Mononuclear cell (primary cell): ENCODE measurements at regions not wholly inside any gene's neighbourhood (a gene's known extent, or its start where the extent isn't known, plus 50 kb on each side); places are given as distances from the start of the nearest gene placed in this dataset.

Experiments
- H3K27me3 ChIP-seq: 2 replicates; pipeline ENCODE4 v1.6.0; 2011; ENCODE audit warnings: low read length, control low read depth; ENCODE audit not compliant: insufficient read depth
- H3K4me1 ChIP-seq: 2 replicates; pipeline ENCODE4 v1.5.1; 2011; ENCODE audit warnings: mild to moderate bottlenecking, low read length, control low read depth; ENCODE audit not compliant: insufficient read depth
- H3K4me3 ChIP-seq: 2 replicates; pipeline ENCODE4 v1.5.1; 2011; ENCODE audit warnings: mild to moderate bottlenecking, low read length, moderate library complexity
- H3K9me3 ChIP-seq: 2 replicates; pipeline ENCODE4 v1.5.1; 2011; ENCODE audit warnings: low read depth, mild to moderate bottlenecking, control low read depth, low read length

GRCh38 chr10:128516180-128516579 lies 390.0 kb upstream of the MKI67 start:
- H3K4me3 ChIP-seq = no peak overlapping the region
- H3K27me3 ChIP-seq = no peaks in the 10 kb centered on the region
- H3K4me1 ChIP-seq = no peaks in the 10 kb centered on the region
- H3K9me3 ChIP-seq = no peaks in the 10 kb centered on the region

DNA sequence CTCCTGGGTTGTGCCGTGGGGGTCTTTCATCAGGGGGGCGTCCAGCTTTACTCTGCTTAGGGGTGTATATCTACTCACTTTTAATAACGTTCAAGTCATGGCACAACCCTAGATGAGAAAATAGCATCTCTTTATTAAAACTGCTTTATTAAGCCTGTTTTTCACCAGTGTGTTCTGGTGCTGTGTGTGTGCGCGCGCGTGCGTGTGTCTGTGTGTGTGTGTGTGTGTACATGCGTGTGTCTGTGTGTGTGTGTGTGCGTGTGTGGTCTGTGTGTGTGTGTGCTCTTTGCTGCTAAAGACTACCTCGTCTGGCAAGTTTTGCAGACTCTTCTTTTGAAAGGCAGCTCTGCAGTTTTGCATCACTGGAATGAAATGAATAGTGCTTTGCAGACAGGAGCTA lies 390.9 kb upstream of the MKI67 start:
- Histone ChIP-seq H3K27me3 (no peaks in the 10 kb centered on the region), H3K9me3 (no peaks in the 10 kb centered on the region), H3K4me3 (no peak overlapping the region), H3K4me1 (no peaks in the 10 kb centered on the region)

DNA sequence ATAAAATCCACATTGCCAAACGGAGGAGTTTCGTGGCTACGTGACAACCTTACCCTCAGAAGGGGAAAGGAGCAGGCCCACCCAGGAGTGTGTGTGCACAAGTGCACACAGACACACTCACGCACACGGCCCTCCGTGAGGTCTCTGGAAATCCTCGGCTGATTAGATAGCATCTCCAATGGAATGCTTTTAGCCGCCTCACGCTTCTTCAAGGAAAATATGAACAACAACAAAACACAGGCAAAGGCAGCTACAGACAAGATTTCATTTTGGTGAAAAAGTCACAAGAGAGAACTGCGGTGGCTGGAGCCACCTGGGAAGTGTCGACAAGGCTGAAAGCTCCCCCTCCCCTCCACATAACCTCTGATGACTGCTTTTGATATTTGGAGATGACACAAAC lies 391.8 kb upstream of the MKI67 start:
- H3K4me3 ChIP-seq = no peak overlapping the region
- H3K9me3 ChIP-seq = no peaks in the 10 kb centered on the region
- H3K4me1 ChIP-seq = no peaks in the 10 kb centered on the region
- no peaks in the 10 kb centered on the region for H3K27me3 ChIP-seq

GRCh38 chr10:128519581-128519980 lies 393.4 kb upstream of the MKI67 start:
- H3K4me3 ChIP-seq = no peak overlapping the region
- no peaks in the 10 kb centered on the region for H3K27me3 ChIP-seq
- no peaks in the 10 kb centered on the region for H3K4me1 ChIP-seq
- no peaks in the 10 kb centered on the region for H3K9me3 ChIP-seq

GRCh38 chr10:128520211-128520815 lies 394.1 kb upstream of the MKI67 start:
- Histone ChIP-seq H3K4me3 (no peak overlapping the region), H3K27me3 (no peaks in the 10 kb centered on the region), H3K4me1 (no peaks in the 10 kb centered on the region), H3K9me3 (no peaks in the 10 kb centered on the region)

DNA sequence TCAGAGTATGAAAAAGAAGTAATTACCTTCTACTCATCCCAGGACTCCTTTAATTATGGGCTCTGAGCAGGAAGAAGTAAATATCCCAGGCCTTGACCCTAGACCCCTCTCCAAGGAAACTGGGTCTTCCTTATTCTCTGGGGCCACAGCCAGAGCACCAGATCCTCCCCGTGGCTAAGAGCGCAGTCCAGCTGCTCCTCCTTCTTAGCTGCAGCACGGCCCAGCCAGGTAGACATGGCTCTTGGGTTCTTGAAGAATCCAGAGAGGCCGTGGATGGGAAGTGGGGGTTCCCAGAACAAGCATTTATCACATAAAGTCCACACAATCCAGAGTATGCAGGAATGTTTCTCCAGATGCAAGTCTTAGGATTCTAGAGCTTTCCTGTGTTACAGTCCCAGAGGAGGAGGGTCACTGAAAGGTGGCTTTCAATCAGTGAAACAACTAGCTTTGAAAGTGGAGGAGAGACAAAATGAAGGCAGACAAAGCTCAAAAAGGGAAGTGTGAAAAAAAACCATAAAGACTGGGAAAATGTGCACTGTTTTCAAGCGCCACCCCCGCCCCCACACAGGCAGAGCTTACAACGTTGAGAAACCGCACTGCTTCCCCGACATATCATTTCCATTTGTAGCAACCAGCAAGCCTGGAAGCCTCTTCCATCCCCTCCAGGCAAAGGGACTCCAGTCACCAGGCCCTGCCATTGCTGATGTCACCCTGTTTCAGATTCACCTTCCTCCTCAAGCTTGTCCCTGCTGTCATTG lies 396.5 kb upstream of the MKI67 start:
- Histone ChIP-seq H3K4me3 (no peak overlapping the region), H3K4me1 (no peaks in the 10 kb centered on the region), H3K27me3 (no peaks in the 10 kb centered on the region), H3K9me3 (no peaks in the 10 kb centered on the region)

DNA sequence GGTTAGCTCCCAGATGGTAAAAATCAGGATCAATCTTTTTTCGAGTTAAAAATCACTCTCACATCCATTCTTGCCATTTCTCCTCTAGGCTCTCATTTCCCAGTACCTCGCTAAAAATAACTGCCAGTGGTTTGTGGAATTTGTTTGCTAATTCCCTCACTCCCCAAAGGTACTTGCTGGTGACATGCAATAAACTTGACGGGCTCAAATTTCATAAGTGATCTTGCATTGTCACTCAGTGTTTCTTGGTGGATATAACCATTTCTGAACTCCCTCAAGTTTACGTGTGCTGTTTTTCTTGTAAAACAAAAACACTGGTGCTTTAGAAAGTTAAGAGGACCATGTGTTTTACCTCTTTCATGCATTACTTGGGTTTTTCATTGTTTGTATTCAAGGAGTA lies 399.2 kb upstream of the MKI67 start:
- H3K9me3 ChIP-seq = no peaks in the 10 kb centered on the region
- no peaks in the 10 kb centered on the region for H3K4me1 ChIP-seq
- H3K27me3 ChIP-seq = no peaks in the 10 kb centered on the region
- no peak overlapping the region for H3K4me3 ChIP-seq

DNA sequence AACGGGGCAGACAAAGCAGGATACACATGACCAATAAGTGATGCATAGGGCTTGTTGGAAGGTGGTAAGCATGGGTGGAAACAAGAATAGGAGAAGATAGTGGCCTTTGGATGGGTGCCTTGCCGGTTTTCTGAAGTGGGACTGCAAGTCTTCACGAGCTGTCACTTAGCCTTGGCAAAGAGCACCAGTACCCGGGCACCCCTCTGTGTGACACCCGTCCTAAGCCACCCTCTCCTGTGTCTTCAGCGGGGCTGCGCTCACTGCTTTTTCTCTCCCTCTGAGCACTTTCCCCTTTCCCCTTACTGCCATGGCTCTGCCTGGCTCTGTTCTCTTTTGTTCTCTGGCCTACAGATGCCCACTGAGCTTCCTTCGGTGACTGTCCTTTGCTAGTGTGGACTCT lies 399.7 kb upstream of the MKI67 start:
- Histone ChIP-seq H3K4me3 (no peak overlapping the region), H3K9me3 (no peaks in the 10 kb centered on the region), H3K27me3 (no peaks in the 10 kb centered on the region), H3K4me1 (no peaks in the 10 kb centered on the region)

- Histone ChIP-seq H3K4me3 (no peak overlapping the region), H3K27me3 (no peaks in the 10 kb centered on the region), H3K4me1 (no peaks in the 10 kb centered on the region), H3K9me3 (no peaks in the 10 kb centered on the region)
Observed at GRCh38 chr10:128526791-128527375, 400.7 kb upstream of the MKI67 start.

- no peak overlapping the region for H3K4me3 ChIP-seq
- H3K4me1 ChIP-seq = no peaks in the 10 kb centered on the region
- H3K9me3 ChIP-seq = no peaks in the 10 kb centered on the region
- H3K27me3 ChIP-seq = no peaks in the 10 kb centered on the region
Observed at GRCh38 chr10:128527711-128528110, 401.5 kb upstream of the MKI67 start.

DNA sequence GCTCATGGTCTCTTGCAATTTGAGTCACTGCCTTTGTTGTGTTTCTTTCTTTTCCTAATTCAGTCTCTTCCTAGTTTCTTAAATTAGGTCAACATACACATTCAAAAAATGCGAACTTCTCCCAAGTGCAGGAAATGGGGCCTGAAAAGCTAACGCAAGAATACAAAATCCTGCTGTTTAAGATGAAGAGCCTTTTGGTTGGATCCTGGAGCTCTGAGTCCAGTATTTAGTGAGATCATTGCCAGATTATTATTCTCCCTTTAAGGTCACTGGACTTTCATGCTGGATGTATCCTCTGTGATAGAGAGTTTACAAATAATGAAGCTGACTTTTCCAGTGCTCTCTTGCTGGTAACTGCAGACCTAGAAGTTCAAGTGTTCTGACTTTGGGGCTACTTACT lies 401.9 kb upstream of the MKI67 start:
- Histone ChIP-seq H3K27me3 (no peaks in the 10 kb centered on the region), H3K9me3 (no peaks in the 10 kb centered on the region)

DNA sequence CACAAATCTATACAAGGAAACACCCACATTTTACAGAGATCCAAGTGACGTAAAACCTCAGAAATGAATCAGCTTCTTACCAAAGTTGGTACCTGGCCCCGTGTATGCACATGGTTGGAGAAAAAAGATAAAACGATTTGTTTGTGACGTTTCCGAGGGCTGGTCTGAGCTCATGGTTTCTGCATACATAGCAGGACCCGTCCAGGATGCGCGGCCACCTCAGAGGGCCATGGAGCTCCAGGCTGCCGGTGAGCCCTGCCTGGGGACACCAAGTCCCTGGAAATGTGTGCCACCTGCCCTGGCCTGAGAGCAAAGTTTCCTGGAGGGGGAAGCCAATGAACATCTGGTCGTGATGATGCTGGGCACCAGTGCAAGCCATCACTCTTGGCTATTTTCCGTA lies 402.6 kb upstream of the MKI67 start:
- Histone ChIP-seq H3K9me3 (no peaks in the 10 kb centered on the region), H3K27me3 (no peaks in the 10 kb centered on the region), H3K4me1 (no peaks in the 10 kb centered on the region), H3K4me3 (no peak overlapping the region)

More for the DNA sequence above, 401.9 kb upstream of the MKI67 start:
- Histone ChIP-seq H3K4me3 (no peak overlapping the region), H3K4me1 (no peaks in the 10 kb centered on the region)

GRCh38 chr10:128529225-128529624 lies 403.0 kb upstream of the MKI67 start:
- no peaks in the 10 kb centered on the region for H3K27me3 ChIP-seq
- H3K4me3 ChIP-seq = no peak overlapping the region
- no peaks in the 10 kb centered on the region for H3K4me1 ChIP-seq
- H3K9me3 ChIP-seq = no peaks in the 10 kb centered on the region

DNA sequence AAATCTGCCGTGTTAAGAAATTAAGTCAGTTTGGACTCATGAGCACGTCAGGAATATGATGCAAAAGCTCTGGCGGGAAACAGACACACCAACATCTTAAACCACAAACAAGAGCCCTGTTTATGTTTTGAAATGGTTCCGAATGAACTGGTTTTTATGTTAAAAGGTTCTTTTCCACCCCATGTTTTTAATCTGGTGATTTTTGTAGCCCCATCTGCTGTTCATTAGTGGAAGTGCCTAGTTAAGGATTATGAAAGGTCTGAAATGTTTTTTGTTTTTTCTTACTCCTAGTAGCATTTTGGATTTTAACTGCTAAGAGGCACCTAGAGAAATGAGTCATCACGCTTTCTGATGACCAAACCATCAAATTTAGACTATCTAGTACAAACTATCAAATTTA lies 404.1 kb upstream of the MKI67 start:
- no peaks in the 10 kb centered on the region for H3K9me3 ChIP-seq
- no peak overlapping the region for H3K4me3 ChIP-seq
- H3K4me1 ChIP-seq = no peaks in the 10 kb centered on the region
- no peaks in the 10 kb centered on the region for H3K27me3 ChIP-seq

DNA sequence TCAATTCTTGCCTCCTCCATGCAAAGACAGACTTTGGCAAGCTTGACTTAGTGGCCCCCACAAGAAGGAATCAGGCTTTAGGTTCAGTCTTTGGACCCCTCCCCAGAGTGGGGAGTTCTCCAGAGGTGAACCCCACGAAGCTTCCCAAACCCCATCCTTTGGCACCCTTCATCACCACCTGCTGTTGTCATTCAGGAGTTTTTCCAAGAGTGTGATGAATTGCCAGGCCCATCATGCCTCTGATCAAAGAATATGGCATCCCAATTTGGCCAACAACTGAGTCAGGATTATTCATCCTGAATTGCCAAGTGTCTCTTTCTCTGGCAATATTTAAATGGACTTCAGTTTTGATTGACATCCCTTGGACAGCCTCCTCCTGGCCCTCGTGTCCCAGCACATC lies 404.7 kb upstream of the MKI67 start:
- Histone ChIP-seq H3K4me1 (no peaks in the 10 kb centered on the region), H3K27me3 (peaks cover 3% of the 10 kb centered on the region), H3K9me3 (no peaks in the 10 kb centered on the region), H3K4me3 (no peak overlapping the region)

- H3K4me1 ChIP-seq = no peaks in the 10 kb centered on the region
- no peak overlapping the region for H3K4me3 ChIP-seq
- no peaks in the 10 kb centered on the region for H3K9me3 ChIP-seq
- H3K27me3 ChIP-seq = peaks cover 33% of the 10 kb centered on the region
Observed at GRCh38 chr10:128534686-128535085, 408.5 kb upstream of the MKI67 start.
